RWPE2 (cell line): ENCODE measurements at regions not wholly inside any gene's neighbourhood (a gene's known extent, or its start where the extent isn't known, plus 50 kb on each side); places are given as distances from the start of the nearest gene placed in this dataset.

ENCODE experiments used
- ATAC-seq: fragments of 200-7000 bp; cut with Tn5 transposase; 3 replicates; pipeline ENCODE4 v1.9.1; 2021; ENCODE audit warnings: low read depth
- DNase-seq: peaks from one replicate; pipeline ENCODE4 v3.0.0-alpha.2; 2020; ENCODE audit warnings: low spot score
- H3K27ac ChIP-seq: fragments of 450-650 bp; 2 replicates; pipeline ENCODE4 v1.5.1; 2017; ENCODE audit warnings: mild to moderate bottlenecking; ENCODE audit not compliant: poor library complexity, severe bottlenecking
- H3K27me3 ChIP-seq: fragments of 250-450 bp; sonication (Bioruptor Pico); 2 replicates; pipeline ENCODE4 v1.5.1; 2021; ENCODE audit warnings: mild to moderate bottlenecking, moderate library complexity; ENCODE audit not compliant: insufficient read depth, poor library complexity, severe bottlenecking
- H3K36me3 ChIP-seq: fragments of 250-450 bp; sonication (Bioruptor Pico); 2 replicates; pipeline ENCODE4 v1.5.1; 2020; ENCODE audit warnings: low read depth, mild to moderate bottlenecking, moderate library complexity
- H3K4me1 ChIP-seq: fragments of 250-450 bp; sonication (Bioruptor Pico); 2 replicates; pipeline ENCODE4 v1.5.1; 2021; ENCODE audit warnings: mild to moderate bottlenecking, moderate library complexity; ENCODE audit not compliant: insufficient read depth, poor library complexity, severe bottlenecking
- H3K4me3 ChIP-seq: fragments of 250-450 bp; sonication (Bioruptor Pico); 2 replicates; pipeline ENCODE4 v1.5.1; 2021; ENCODE audit warnings: mild to moderate bottlenecking, moderate library complexity; ENCODE audit not compliant: severe bottlenecking
- H3K9me3 ChIP-seq: fragments of 250-450 bp; sonication (Bioruptor Pico); 2 replicates; pipeline ENCODE4 v1.5.1; 2021; ENCODE audit warnings: mild to moderate bottlenecking, moderate library complexity; ENCODE audit not compliant: severe bottlenecking
- TF ChIP-seq, protein P1 (sequence below): fragments of 450-650 bp; IDR thresholded peaks from one replicate; pipeline ENCODE4 v1.5.1; 2017; ENCODE audit warnings: mild to moderate bottlenecking, moderate library complexity; ENCODE audit not compliant: poor library complexity, severe bottlenecking

DNA sequence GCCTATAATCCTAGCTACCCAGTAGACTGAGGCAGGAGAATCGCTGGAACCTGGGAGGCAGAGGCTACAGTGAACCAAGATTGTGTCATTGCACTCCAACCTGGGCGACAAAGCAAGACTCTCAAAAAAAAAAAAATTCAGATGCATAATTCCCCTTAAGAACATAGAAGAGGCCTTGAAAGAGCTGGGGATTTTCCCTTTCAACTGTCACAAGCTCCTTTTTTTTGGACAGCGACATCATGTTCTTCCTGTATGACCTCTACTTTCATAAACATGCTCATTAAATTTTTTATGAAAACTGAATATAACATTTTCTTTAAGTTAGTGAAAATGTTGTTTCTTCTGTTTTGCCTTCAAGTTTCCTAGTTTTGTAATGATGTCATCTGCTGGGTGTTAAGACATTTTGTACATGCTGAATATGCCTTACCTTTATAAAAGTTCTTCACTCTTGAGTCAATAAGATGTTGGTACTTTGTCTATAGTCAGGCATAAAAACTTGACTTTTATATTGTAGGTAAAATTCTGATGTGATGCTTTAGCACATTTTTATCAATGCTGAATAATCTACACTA lies 76.0 kb downstream of the PTHLH start:
- Histone ChIP-seq H3K4me1 (peaks cover 7% of the 10 kb centered on the region), H3K9me3 (no peaks in the 10 kb centered on the region), H3K27me3 (no peaks in the 10 kb centered on the region), H3K27ac (no peak overlapping the region), H3K36me3 (no peaks in the 10 kb centered on the region), H3K4me3 (no peak overlapping the region)
- TF ChIP-seq, protein P1, sequence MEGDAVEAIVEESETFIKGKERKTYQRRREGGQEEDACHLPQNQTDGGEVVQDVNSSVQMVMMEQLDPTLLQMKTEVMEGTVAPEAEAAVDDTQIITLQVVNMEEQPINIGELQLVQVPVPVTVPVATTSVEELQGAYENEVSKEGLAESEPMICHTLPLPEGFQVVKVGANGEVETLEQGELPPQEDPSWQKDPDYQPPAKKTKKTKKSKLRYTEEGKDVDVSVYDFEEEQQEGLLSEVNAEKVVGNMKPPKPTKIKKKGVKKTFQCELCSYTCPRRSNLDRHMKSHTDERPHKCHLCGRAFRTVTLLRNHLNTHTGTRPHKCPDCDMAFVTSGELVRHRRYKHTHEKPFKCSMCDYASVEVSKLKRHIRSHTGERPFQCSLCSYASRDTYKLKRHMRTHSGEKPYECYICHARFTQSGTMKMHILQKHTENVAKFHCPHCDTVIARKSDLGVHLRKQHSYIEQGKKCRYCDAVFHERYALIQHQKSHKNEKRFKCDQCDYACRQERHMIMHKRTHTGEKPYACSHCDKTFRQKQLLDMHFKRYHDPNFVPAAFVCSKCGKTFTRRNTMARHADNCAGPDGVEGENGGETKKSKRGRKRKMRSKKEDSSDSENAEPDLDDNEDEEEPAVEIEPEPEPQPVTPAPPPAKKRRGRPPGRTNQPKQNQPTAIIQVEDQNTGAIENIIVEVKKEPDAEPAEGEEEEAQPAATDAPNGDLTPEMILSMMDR: no peak
- no peak for ATAC-seq
- DNase-seq: no peak

DNA sequence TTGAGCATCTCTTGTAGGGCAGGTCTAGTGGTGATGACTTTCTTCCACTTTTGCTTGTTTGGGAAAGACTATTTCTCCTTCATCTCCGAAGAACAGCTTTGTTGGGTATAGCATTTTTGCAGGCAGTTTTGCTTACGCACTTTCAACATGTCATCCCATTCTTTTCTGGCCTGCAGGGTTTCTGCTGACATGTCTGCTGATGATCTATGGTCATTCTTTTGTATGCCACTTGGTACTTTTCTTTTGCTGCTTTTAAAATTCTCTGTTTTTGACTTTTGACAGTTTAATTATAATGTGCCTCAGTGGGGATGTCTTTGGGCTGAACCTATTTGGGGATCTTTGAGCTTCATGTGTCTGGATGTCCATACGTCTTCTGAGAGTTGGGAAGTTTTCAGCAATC lies 78.2 kb downstream of the PTHLH start:
- Histone ChIP-seq H3K9me3 (no peaks in the 10 kb centered on the region), H3K4me1 (peaks cover 4% of the 10 kb centered on the region), H3K27me3 (no peaks in the 10 kb centered on the region), H3K4me3 (no peak overlapping the region), H3K36me3 (no peaks in the 10 kb centered on the region), H3K27ac (no peak overlapping the region)
- DNase-seq: no peak
- ATAC-seq: no peak
- TF ChIP-seq, protein P1: no peak

DNA sequence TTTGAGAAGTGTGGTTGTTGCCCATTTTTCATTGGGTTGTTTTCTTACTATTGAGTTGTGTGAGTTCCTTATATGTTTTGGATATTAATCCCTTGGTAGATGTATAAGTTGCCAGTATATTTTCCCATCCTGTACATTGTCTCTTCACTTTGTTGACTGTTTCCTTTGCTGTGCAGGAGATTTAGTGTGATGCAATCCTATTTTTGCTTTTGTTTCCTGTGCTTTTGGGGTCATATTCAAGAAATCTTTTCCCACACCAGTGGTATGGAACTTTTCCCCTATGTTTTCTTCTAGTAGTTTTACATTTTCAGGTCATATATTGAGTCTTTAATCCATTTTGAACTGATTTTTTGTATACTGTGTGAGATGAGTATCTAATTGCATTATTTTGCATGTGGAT lies 92.8 kb downstream of the PTHLH start:
- TF ChIP-seq, protein P1: no peak
- DNase-seq (no peak), ATAC-seq (no peak)
- H3K9me3 ChIP-seq: no peaks in the 10 kb centered on the region
- H3K4me1 ChIP-seq: no peaks in the 10 kb centered on the region
- H3K27ac ChIP-seq: no peak overlapping the region
- no peak overlapping the region for H3K4me3 ChIP-seq
- no peaks in the 10 kb centered on the region for H3K27me3 ChIP-seq
- H3K36me3 ChIP-seq: no peaks in the 10 kb centered on the region

DNA sequence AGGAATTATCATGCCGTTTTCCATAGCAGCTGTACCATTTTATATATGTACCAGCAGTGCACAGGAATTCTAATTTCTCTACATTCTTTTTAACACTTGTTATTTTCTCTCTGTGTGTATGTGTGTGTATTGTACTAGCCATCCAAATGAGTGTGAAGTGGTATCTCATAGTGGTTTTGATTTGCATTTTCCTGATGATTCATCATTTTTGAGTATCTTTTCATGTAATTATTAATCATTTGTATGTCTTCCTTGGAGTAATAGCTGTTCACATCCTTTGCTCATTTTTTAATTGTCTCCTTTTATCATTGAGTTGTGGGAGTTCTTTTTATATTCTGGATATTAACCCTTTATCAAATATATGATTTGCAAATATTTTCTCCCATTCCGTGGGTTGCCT lies 95.6 kb upstream of the MANSC4 start:
- no peaks in the 10 kb centered on the region for H3K9me3 ChIP-seq
- no peaks in the 10 kb centered on the region for H3K36me3 ChIP-seq
- DNase-seq (no peak), ATAC-seq (no peak)
- H3K27me3 ChIP-seq: no peaks in the 10 kb centered on the region
- H3K4me1 ChIP-seq: no peaks in the 10 kb centered on the region
- H3K4me3 ChIP-seq: no peak overlapping the region
- H3K27ac ChIP-seq: no peak overlapping the region
- TF ChIP-seq, protein P1: no peak

DNA sequence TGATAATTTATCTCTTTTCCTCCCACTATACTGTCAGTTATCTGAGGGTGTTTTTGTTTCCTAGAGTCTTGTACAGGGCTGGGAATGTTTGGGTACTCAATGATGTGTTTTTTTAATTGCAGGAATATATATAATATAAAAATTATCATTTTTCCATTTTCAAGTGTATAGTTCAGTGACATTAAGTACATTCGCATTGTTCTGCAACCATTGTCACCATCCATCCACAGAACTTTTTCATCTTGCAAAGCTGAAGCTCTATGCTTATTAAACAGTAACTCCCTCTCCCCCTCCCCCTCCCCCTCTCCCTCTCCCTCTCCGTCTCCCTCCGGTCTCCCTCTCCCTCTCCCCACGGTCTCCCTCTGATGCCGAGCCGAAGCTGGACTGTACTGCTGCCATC lies 93.0 kb upstream of the MANSC4 start:
- ATAC-seq (no peak), DNase-seq (no peak)
- Histone ChIP-seq H3K9me3 (no peaks in the 10 kb centered on the region), H3K27ac (no peak overlapping the region), H3K4me1 (no peaks in the 10 kb centered on the region), H3K27me3 (no peaks in the 10 kb centered on the region), H3K36me3 (no peaks in the 10 kb centered on the region), H3K4me3 (no peak overlapping the region)
- TF ChIP-seq, protein P1: no peak
